ENCODE measurements at regions not wholly inside any gene's neighbourhood (a gene's known extent, or its start where the extent isn't known, plus 50 kb on each side); places are given as distances from the start of the nearest gene placed in this dataset.
"Not testable (repeated sequence)": the region's sequence is repeated elsewhere in the genome, so short reads cannot be mapped to it uniquely, and the experiment has no call there.

- no peak for DNase-seq
- no peak overlapping the region for H3K4me2 ChIP-seq (ENCODE audit: low read depth, low read length)
- TF ChIP-seq EZH2 (optimal IDR thresholded peaks at IDR 0.05; ENCODE audit: low read depth, low read length) (no peak), EZH2phosphoT487 (IDR thresholded peaks at IDR 0.05; ENCODE audit: low read length) (no peak), CTCF (IDR thresholded peaks at IDR 0.05; ENCODE audit: low read length) (no peak)
These were observed 227.8 kb upstream of the RBBP8 start for GRCh38 chr18:22705328-22705727.

GRCh38 chr18:22706025-22706424, 227.1 kb upstream of the RBBP8 start:
- not testable (repeated sequence) for H3K36me3 ChIP-seq (replicated peaks; ENCODE audit: insufficient read depth, low read length); H2AFZ ChIP-seq (ENCODE audit: low read length); H3K4me3 ChIP-seq (ENCODE audit: low read length); H3K9ac ChIP-seq (ENCODE audit: low read length); H3K79me2 ChIP-seq (ENCODE audit: low read length); H3K4me2 ChIP-seq (ENCODE audit: low read depth, low read length); H3K9me3 ChIP-seq (replicated peaks; ENCODE audit: insufficient read depth, low read length); H3K27ac ChIP-seq (ENCODE audit: low read length); H3K4me1 ChIP-seq (ENCODE audit: low read length); DNase-seq; H3K27me3 ChIP-seq (replicated peaks; ENCODE audit: insufficient read depth, low read length); H4K20me1 ChIP-seq (ENCODE audit: insufficient read depth, low read length); H3F3A ChIP-seq (ENCODE audit: insufficient read depth, low read length); H3K9me2 ChIP-seq (replicated peaks; ENCODE audit: insufficient read depth, low read length)

More at GRCh38 chr18:22705328-22705727, 227.8 kb upstream of the RBBP8 start:
- Histone ChIP-seq H3K4me1 (ENCODE audit: low read length) (no peaks in the 10 kb centered on the region), H3K4me3 (ENCODE audit: low read length) (no peak overlapping the region), H3K36me3 (replicated peaks; ENCODE audit: insufficient read depth, low read length) (no peaks in the 10 kb centered on the region), H3K27me3 (replicated peaks; ENCODE audit: insufficient read depth, low read length) (no peaks in the 10 kb centered on the region), H2AFZ (ENCODE audit: low read length) (no peak overlapping the region), H3K9me3 (replicated peaks; ENCODE audit: insufficient read depth, low read length) (no peaks in the 10 kb centered on the region), H4K20me1 (ENCODE audit: insufficient read depth, low read length) (no peaks in the 10 kb centered on the region), H3K9ac (ENCODE audit: low read length) (no peak overlapping the region), H3K9me2 (replicated peaks; ENCODE audit: insufficient read depth, low read length) (no peaks in the 10 kb centered on the region), H3K79me2 (ENCODE audit: low read length) (no peaks in the 10 kb centered on the region), H3F3A (ENCODE audit: insufficient read depth, low read length) (no peaks in the 10 kb centered on the region), H3K27ac (ENCODE audit: low read length) (no peak overlapping the region)

- no peak overlapping the region for H3K27ac ChIP-seq (ENCODE audit: low read length)
- no peak overlapping the region for H2AFZ ChIP-seq (ENCODE audit: low read length)
- no peaks in the 10 kb centered on the region for H3K9me2 ChIP-seq (replicated peaks; ENCODE audit: insufficient read depth, low read length)
- no peaks in the 10 kb centered on the region for H3K36me3 ChIP-seq (replicated peaks; ENCODE audit: insufficient read depth, low read length)
- DNase-seq, result no peak
- H3K9me3 ChIP-seq (replicated peaks; ENCODE audit: insufficient read depth, low read length), result no peaks in the 10 kb centered on the region
- no peak for TF ChIP-seq EZH2phosphoT487 (IDR thresholded peaks at IDR 0.05; ENCODE audit: low read length)
- H3K4me2 ChIP-seq (ENCODE audit: low read depth, low read length), result no peak overlapping the region
- H3K79me2 ChIP-seq (ENCODE audit: low read length), result no peaks in the 10 kb centered on the region
- H3K27me3 ChIP-seq (replicated peaks; ENCODE audit: insufficient read depth, low read length), result no peaks in the 10 kb centered on the region
- no peaks in the 10 kb centered on the region for H3F3A ChIP-seq (ENCODE audit: insufficient read depth, low read length)
- H3K9ac ChIP-seq (ENCODE audit: low read length), result no peak overlapping the region
- no peaks in the 10 kb centered on the region for H3K4me1 ChIP-seq (ENCODE audit: low read length)
- H3K4me3 ChIP-seq (ENCODE audit: low read length), result no peak overlapping the region
- H4K20me1 ChIP-seq (ENCODE audit: insufficient read depth, low read length), result no peaks in the 10 kb centered on the region
These were observed 223.7 kb upstream of the RBBP8 start for GRCh38 chr18:22709288-22710060.

- no peaks in the 10 kb centered on the region for H3K9me2 ChIP-seq (replicated peaks; ENCODE audit: insufficient read depth, low read length)
- H3K36me3 ChIP-seq (replicated peaks; ENCODE audit: insufficient read depth, low read length), result no peaks in the 10 kb centered on the region
- no peak overlapping the region for H3K9ac ChIP-seq (ENCODE audit: low read length)
- no peak overlapping the region for H2AFZ ChIP-seq (ENCODE audit: low read length)
- no peak overlapping the region for H3K27ac ChIP-seq (ENCODE audit: low read length)
- DNase-seq, result no peak
- H3K79me2 ChIP-seq (ENCODE audit: low read length), result no peaks in the 10 kb centered on the region
- H3K9me3 ChIP-seq (replicated peaks; ENCODE audit: insufficient read depth, low read length), result no peaks in the 10 kb centered on the region
- no peaks in the 10 kb centered on the region for H3K27me3 ChIP-seq (replicated peaks; ENCODE audit: insufficient read depth, low read length)
- H3F3A ChIP-seq (ENCODE audit: insufficient read depth, low read length), result no peaks in the 10 kb centered on the region
- no peak for TF ChIP-seq CTCF (IDR thresholded peaks at IDR 0.05; ENCODE audit: low read length)
- no peak for TF ChIP-seq EZH2phosphoT487 (IDR thresholded peaks at IDR 0.05; ENCODE audit: low read length)
- no peak for TF ChIP-seq EZH2 (optimal IDR thresholded peaks at IDR 0.05; ENCODE audit: low read depth, low read length)
- H3K4me3 ChIP-seq (ENCODE audit: low read length), result no peak overlapping the region
- no peaks in the 10 kb centered on the region for H3K4me1 ChIP-seq (ENCODE audit: low read length)
- H3K4me2 ChIP-seq (ENCODE audit: low read depth, low read length), result no peak overlapping the region
- H4K20me1 ChIP-seq (ENCODE audit: insufficient read depth, low read length), result no peaks in the 10 kb centered on the region
These were observed 222.4 kb upstream of the RBBP8 start for GRCh38 chr18:22710673-22711191.

Measured in MM.1S (cell line).